Testis (tissue), 2 donors: ENCODE measurements at regions not wholly inside any gene's neighbourhood (a gene's known extent, or its start where the extent isn't known, plus 50 kb on each side); places are given as distances from the start of the nearest gene placed in this dataset.

ENCODE experiments used
- POLR2A ChIP-seq: fragments of 450-650 bp; IDR thresholded peaks from one replicate; pipeline ENCODE4 v1.6.1; 2017; ENCODE audit warnings: antibody characterized with exemption, mild to moderate bottlenecking, moderate library complexity
- TF ChIP-seq, protein P1 (sequence below), 3 experiments: fragments of 450-650 bp in 2 of 3; fragments of 200-600 bp in 1 of 3; sonication (generic) in 1 of 3; IDR thresholded peaks; one replicate each; pipeline ENCODE4 v1.5.1; 2016 to 2019; ENCODE audit warnings: antibody characterized with exemption in 3 of 3, mild to moderate bottlenecking in 2 of 3, moderate library complexity in 1 of 3

DNA sequence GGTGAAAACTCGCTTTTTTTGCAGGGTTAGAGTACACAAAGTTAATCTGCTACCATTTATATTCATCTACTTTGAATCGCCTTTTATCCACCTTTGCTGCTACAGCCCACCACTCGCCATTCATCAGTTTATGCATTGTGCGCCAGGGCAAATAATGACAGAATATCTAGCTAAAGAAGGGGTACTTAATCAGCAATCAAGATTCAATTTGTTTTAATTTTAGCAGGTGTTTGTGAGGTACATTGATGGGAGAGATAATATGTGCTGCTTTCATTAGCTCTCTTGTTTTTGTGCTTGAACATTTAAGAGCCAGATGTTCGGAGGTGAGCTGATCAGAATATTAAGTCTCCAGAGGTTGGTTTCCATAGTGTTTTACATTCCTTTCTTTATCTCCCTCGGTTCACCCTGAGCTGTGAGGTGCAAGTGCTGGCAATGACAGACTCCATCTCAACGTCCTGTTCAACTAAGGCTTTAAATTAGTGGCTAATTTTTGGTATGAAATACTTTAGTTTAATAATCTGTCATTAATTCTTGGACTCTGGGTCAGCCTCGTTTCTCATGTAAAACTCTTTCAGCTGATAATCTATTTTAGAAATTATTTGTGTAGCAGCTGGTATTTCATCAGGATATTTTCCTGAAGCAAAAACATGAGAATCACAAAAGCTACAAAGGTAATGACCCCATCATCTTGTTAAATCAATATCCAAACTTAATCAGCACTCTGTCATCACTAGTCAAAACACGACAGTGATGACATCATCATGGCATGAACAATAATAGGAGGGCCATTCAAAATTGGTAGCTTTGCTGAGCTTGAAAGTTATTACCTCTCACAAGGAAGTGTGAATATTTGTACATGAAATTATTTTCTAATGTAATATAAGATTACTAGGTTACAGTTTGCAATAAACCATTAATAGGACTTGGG is 479.9 kb upstream of the FANCL start:
- TF ChIP-seq, protein P1, sequence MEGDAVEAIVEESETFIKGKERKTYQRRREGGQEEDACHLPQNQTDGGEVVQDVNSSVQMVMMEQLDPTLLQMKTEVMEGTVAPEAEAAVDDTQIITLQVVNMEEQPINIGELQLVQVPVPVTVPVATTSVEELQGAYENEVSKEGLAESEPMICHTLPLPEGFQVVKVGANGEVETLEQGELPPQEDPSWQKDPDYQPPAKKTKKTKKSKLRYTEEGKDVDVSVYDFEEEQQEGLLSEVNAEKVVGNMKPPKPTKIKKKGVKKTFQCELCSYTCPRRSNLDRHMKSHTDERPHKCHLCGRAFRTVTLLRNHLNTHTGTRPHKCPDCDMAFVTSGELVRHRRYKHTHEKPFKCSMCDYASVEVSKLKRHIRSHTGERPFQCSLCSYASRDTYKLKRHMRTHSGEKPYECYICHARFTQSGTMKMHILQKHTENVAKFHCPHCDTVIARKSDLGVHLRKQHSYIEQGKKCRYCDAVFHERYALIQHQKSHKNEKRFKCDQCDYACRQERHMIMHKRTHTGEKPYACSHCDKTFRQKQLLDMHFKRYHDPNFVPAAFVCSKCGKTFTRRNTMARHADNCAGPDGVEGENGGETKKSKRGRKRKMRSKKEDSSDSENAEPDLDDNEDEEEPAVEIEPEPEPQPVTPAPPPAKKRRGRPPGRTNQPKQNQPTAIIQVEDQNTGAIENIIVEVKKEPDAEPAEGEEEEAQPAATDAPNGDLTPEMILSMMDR (IDR thresholded peaks at IDR 0.05) = no peak
- no peak for TF ChIP-seq POLR2A
